Inferior parietal cortex (tissue), 1 donor: ENCODE measurements at regions not wholly inside any gene's neighbourhood (a gene's known extent, or its start where the extent isn't known, plus 50 kb on each side); places are given as distances from the start of the nearest gene placed in this dataset.
"Not testable (repeated sequence)": the region's sequence is repeated elsewhere in the genome, so short reads cannot be mapped to it uniquely, and the experiment has no call there.

Experiments used
- DNase-seq: peaks from one replicate; pipeline ENCODE4 v3.0.0-alpha.2; 2016; ENCODE audit errors: extremely low spot score

- no peak for DNase-seq
These were observed 256.0 kb downstream of the SV2B start for GRCh38 chr15:91356083-91356482.

- DNase-seq = no peak
These were observed 257.0 kb downstream of the SV2B start for GRCh38 chr15:91357011-91357410.

GRCh38 chr15:91357486-91357885 is 257.4 kb downstream of the SV2B start:
- no peak for DNase-seq

- DNase-seq = no peak
These were observed 258.3 kb downstream of the SV2B start for GRCh38 chr15:91358405-91358804.

GRCh38 chr15:91361696-91362095 is 261.6 kb downstream of the SV2B start:
- DNase-seq = peak; percentile 5

GRCh38 chr15:91366111-91366510 is 266.1 kb downstream of the SV2B start:
- DNase-seq = no peak

- no peak for DNase-seq
These were observed 268.6 kb downstream of the SV2B start for GRCh38 chr15:91368611-91369010.

GRCh38 chr15:91369823-91370222 is 269.8 kb downstream of the SV2B start:
- DNase-seq = no peak

- not testable (repeated sequence) for DNase-seq
These were observed 271.3 kb downstream of the SV2B start for GRCh38 chr15:91371345-91371744.

GRCh38 chr15:91374336-91374735 is 274.3 kb downstream of the SV2B start:
- DNase-seq = no peak

GRCh38 chr15:91376038-91376437 is 276.0 kb downstream of the SV2B start:
- no peak for DNase-seq

GRCh38 chr15:91380114-91380513 is 280.1 kb downstream of the SV2B start:
- no peak for DNase-seq

GRCh38 chr15:91383532-91383931 is 283.5 kb downstream of the SV2B start:
- DNase-seq = no peak

GRCh38 chr15:91384189-91384730 is 284.2 kb downstream of the SV2B start:
- no peak for DNase-seq

- no peak for DNase-seq
These were observed 285.3 kb downstream of the SV2B start for GRCh38 chr15:91385311-91385710.

GRCh38 chr15:91393186-91393585 is 293.1 kb downstream of the SV2B start:
- no peak for DNase-seq

- DNase-seq = no peak
These were observed 300.4 kb downstream of the SV2B start for GRCh38 chr15:91400481-91400880.

GRCh38 chr15:91407269-91407889 is 307.3 kb downstream of the SV2B start:
- no peak for DNase-seq

GRCh38 chr15:91408476-91409076 is 308.5 kb downstream of the SV2B start:
- DNase-seq = no peak

GRCh38 chr15:91409387-91409786 is 309.3 kb downstream of the SV2B start:
- DNase-seq = no peak

- no peak for DNase-seq
These were observed 311.5 kb downstream of the SV2B start for GRCh38 chr15:91411586-91411985.

GRCh38 chr15:91412138-91412928 is 312.3 kb downstream of the SV2B start:
- no peak for DNase-seq

GRCh38 chr15:91413142-91413541 is 313.1 kb downstream of the SV2B start:
- no peak for DNase-seq
